Loucy (cell line): ENCODE measurements at regions not wholly inside any gene's neighbourhood (a gene's known extent, or its start where the extent isn't known, plus 50 kb on each side); places are given as distances from the start of the nearest gene placed in this dataset.

ENCODE experiments used
- CTCF ChIP-seq: fragments of 200-600 bp; sonication (generic); conservative IDR thresholded peaks from 2 replicates; pipeline ENCODE4 v1.5.1; 2014; ENCODE audit warnings: mild to moderate bottlenecking, antibody characterized with exemption, low read length
- EZH2phosphoT487 ChIP-seq: fragments of 200-600 bp; IDR thresholded peaks from 2 replicates; pipeline ENCODE4 v1.6.1; 2018; ENCODE audit warnings: antibody characterized with exemption, mild to moderate bottlenecking, moderate library complexity, borderline replicate concordance

GRCh38 chr5:162654661-162655405, 587.3 kb downstream of the GABRG2 start:
- TF ChIP-seq CTCF (no peak), EZH2phosphoT487 (no peak)
